H1 (cell line): ENCODE measurements at regions not wholly inside any gene's neighbourhood (a gene's known extent, or its start where the extent isn't known, plus 50 kb on each side); places are given as distances from the start of the nearest gene placed in this dataset.

ENCODE experiments used
- CTCF ChIA-PET: fragments of 300-600 bp; sonication (Branson Sonifier 250); formaldehyde crosslinking; loops from one replicate; lab custom pipeline; 2021; ENCODE audit not compliant: partially characterized antibody; lab: Charles Lee
- POLR2A ChIA-PET: fragments of 300-600 bp; sonication (Branson Sonifier 250); formaldehyde crosslinking; loops from one replicate; lab custom pipeline; 2021; ENCODE audit warnings: inconsistent platforms; ENCODE audit not compliant: partially characterized antibody; lab: Charles Lee
- DNase-seq, 2 experiments: peaks; one replicate each; pipeline versions ENCODE4 v3.0.0 to v3.0.0-alpha.2; 2010 to 2022; ENCODE audit warnings: low spot score in 2 of 2, low read depth in 1 of 2, mixed read lengths in 1 of 2
- FAIRE-seq: peaks from 2 replicates; lab custom pipeline; 2011; peaks lifted over from hg19 to GRCh38; lab: Jason Lieb, UNC
- H2AFZ ChIP-seq: 2 replicates; pipeline ENCODE4 v1.8.1; 2012; ENCODE audit warnings: low read length, inconsistent platforms
- H2AK5ac ChIP-seq: 2 replicates; pipeline ENCODE4 v1.6.1; 2013; ENCODE audit warnings: low read depth, low read length
- H2BK120ac ChIP-seq: replicated peaks from 2 replicates; pipeline ENCODE3; 2013; ENCODE audit warnings: low read depth, low read length, inconsistent platforms
- H2BK12ac ChIP-seq: 2 replicates; pipeline ENCODE4 v1.6.1; 2013; ENCODE audit warnings: low read depth, low read length
- H2BK15ac ChIP-seq: 2 replicates; pipeline ENCODE4 v1.6.1; 2013; ENCODE audit warnings: low read length
- H2BK20ac ChIP-seq: 2 replicates; pipeline ENCODE4 v1.6.1; 2013; ENCODE audit warnings: low read length
- H2BK5ac ChIP-seq: 2 replicates; pipeline ENCODE4 v1.6.1; 2013; ENCODE audit warnings: low read depth, low read length
- H3K14ac ChIP-seq: 2 replicates; pipeline ENCODE4 v1.6.1; 2013; ENCODE audit warnings: inconsistent platforms; ENCODE audit not compliant: insufficient read length
- H3K18ac ChIP-seq: 2 replicates; pipeline ENCODE4 v1.6.1; 2013; ENCODE audit warnings: low read length; ENCODE audit errors: extremely low read depth
- H3K23ac ChIP-seq: 2 replicates; pipeline ENCODE4 v1.6.1; 2013; ENCODE audit warnings: inconsistent platforms; ENCODE audit not compliant: insufficient read length
- H3K23me2 ChIP-seq: 2 replicates; pipeline ENCODE4 v1.6.1; 2013; ENCODE audit warnings: low read depth, low read length
- H3K27ac ChIP-seq: 2 replicates; pipeline ENCODE4 v1.6.1; 2011; ENCODE audit warnings: low read depth, low read length, inconsistent platforms
- H3K27me3 ChIP-seq, 4 experiments: replicated peaks in 1 of 4; 1 replicate in 1 of 4; 2 replicates in 3 of 4; pipeline versions ENCODE4 v1.6.1 to v1.8.1; 2011 to 2013; ENCODE audit warnings: low read length in 3 of 4, mild to moderate bottlenecking in 3 of 4, inconsistent platforms in 2 of 4, mixed read lengths in 2 of 4, moderate library complexity in 1 of 4; ENCODE audit not compliant: control insufficient read depth in 3 of 4, insufficient read depth in 3 of 4; ENCODE audit errors: extremely low read depth in 1 of 4
- H3K36me3 ChIP-seq, 4 experiments: 2 replicates each; pipeline versions ENCODE4 v1.6.1 to v1.8.1; 2011 to 2013; ENCODE audit warnings: mild to moderate bottlenecking in 4 of 4, low read length in 3 of 4, moderate library complexity in 2 of 4, control low read depth in 1 of 4, inconsistent platforms in 1 of 4; ENCODE audit not compliant: insufficient read depth in 4 of 4, control insufficient read depth in 2 of 4
- H3K4ac ChIP-seq: replicated peaks from 2 replicates; pipeline ENCODE3; 2013; ENCODE audit warnings: low read length, low read depth, mixed read lengths, inconsistent platforms; ENCODE audit not compliant: insufficient read length
- H3K4me1 ChIP-seq, 4 experiments: replicated peaks in 1 of 4; 1 replicate in 1 of 4; 2 replicates in 3 of 4; pipeline versions ENCODE4 v1.6.1 to v1.8.1; 2011 to 2013; ENCODE audit warnings: low read length in 3 of 4, inconsistent platforms in 2 of 4, mixed read lengths in 1 of 4; ENCODE audit not compliant: insufficient read depth in 4 of 4, control insufficient read depth in 3 of 4
- H3K4me2 ChIP-seq, 2 experiments: 2 replicates each; pipeline versions ENCODE4 v1.6.1 to v1.8.1; 2011 to 2013; ENCODE audit warnings: low read depth in 2 of 2, low read length in 2 of 2, control low read depth in 1 of 2, inconsistent platforms in 1 of 2, mild to moderate bottlenecking in 1 of 2; ENCODE audit not compliant: insufficient read depth in 1 of 2
- H3K4me3 ChIP-seq, 4 experiments: fragments of 200-600, 300-600 bp in 1 of 4; sonication (generic), shearing (Covaris generic), sonication (Bioruptor Twin) in 1 of 4; 2 replicates each; pipeline versions ENCODE4 v1.5.1 to v1.8.1; 2011 to 2016; ENCODE audit warnings: low read length in 4 of 4, low read depth in 3 of 4, control low read depth in 2 of 4, inconsistent platforms in 2 of 4, mild to moderate bottlenecking in 2 of 4, mixed read lengths in 1 of 4, moderate library complexity in 1 of 4; ENCODE audit not compliant: insufficient read depth in 2 of 4; ENCODE audit errors: extremely low read depth in 1 of 4
- H3K56ac ChIP-seq: replicated peaks from 2 replicates; pipeline ENCODE3; 2013; ENCODE audit warnings: low read depth, mild to moderate bottlenecking, mixed read lengths, low read length, inconsistent platforms; ENCODE audit not compliant: insufficient read length
- H3K79me1 ChIP-seq: 2 replicates; pipeline ENCODE4 v1.6.1; 2013; ENCODE audit warnings: low read depth, low read length, control low read depth
- H3K79me2 ChIP-seq, 2 experiments: 2 replicates each; pipeline versions ENCODE4 v1.6.1 to v1.8.1; 2012 to 2013; ENCODE audit warnings: low read length in 2 of 2, mild to moderate bottlenecking in 2 of 2, inconsistent platforms in 1 of 2; ENCODE audit not compliant: insufficient read depth in 2 of 2, control insufficient read depth in 1 of 2
- H3K9ac ChIP-seq, 4 experiments: replicated peaks in 1 of 4; 1 replicate in 1 of 4; 2 replicates in 3 of 4; pipeline versions ENCODE4 v1.6.1 to v1.8.1; 2011 to 2013; ENCODE audit warnings: low read depth in 3 of 4, low read length in 3 of 4, control low read depth in 2 of 4, mild to moderate bottlenecking in 2 of 4, moderate library complexity in 2 of 4, inconsistent platforms in 1 of 4; ENCODE audit errors: extremely low read depth in 1 of 4
- H3K9me3 ChIP-seq, 2 experiments: 2 replicates each; pipeline versions ENCODE4 v1.6.1 to v1.8.1; 2012 to 2013; ENCODE audit warnings: mild to moderate bottlenecking in 2 of 2, moderate library complexity in 2 of 2, control low read depth in 1 of 2, inconsistent platforms in 1 of 2, low read depth in 1 of 2, low read length in 1 of 2, mixed read lengths in 1 of 2; ENCODE audit not compliant: insufficient read depth in 2 of 2
- H4K20me1 ChIP-seq, 2 experiments: replicated peaks in 1 of 2; 2 replicates each; pipeline versions ENCODE3 to v1.8.1; 2011 to 2013; ENCODE audit warnings: inconsistent platforms in 2 of 2, low read length in 2 of 2, mild to moderate bottlenecking in 1 of 2; ENCODE audit not compliant: insufficient read depth in 2 of 2, control insufficient read depth in 1 of 2
- H4K5ac ChIP-seq: 2 replicates; pipeline ENCODE4 v1.6.1; 2013; ENCODE audit warnings: low read length, low read depth, mixed read lengths, inconsistent platforms; ENCODE audit not compliant: insufficient read length
- H4K8ac ChIP-seq: 2 replicates; pipeline ENCODE4 v1.8.0; 2013; ENCODE audit warnings: mild to moderate bottlenecking, moderate library complexity, low read length, inconsistent platforms; ENCODE audit not compliant: insufficient read depth; ENCODE audit errors: extremely low read depth
- H4K91ac ChIP-seq: replicated peaks from 2 replicates; pipeline ENCODE3; 2013; ENCODE audit warnings: low read length, mixed read lengths, inconsistent platforms; ENCODE audit not compliant: insufficient read length
- BACH1 ChIP-seq: IDR thresholded peaks from 2 replicates; pipeline ENCODE4 v1.6.1; 2012; ENCODE audit warnings: low read length, improper control_type of control experiment
- CEBPB ChIP-seq: IDR thresholded peaks from 2 replicates; pipeline ENCODE4 v1.6.1; 2012; ENCODE audit warnings: low read depth, low read length
- CREB1 ChIP-seq: IDR thresholded peaks from 2 replicates; pipeline ENCODE4 v1.6.1; 2012; ENCODE audit warnings: inconsistent platforms
- CTBP2 ChIP-seq: IDR thresholded peaks from 2 replicates; pipeline ENCODE4 v1.7.0; 2011; ENCODE audit warnings: borderline replicate concordance, mild to moderate bottlenecking, moderate library complexity, mixed read lengths, low read length; ENCODE audit not compliant: insufficient read depth, insufficient read length
- EGR1 ChIP-seq: IDR thresholded peaks from 2 replicates; pipeline ENCODE4 v1.6.1; 2011; ENCODE audit warnings: low read depth, low read length, borderline replicate concordance
- GABPA ChIP-seq: IDR thresholded peaks from 2 replicates; pipeline ENCODE4 v1.6.1; 2011; ENCODE audit warnings: mild to moderate bottlenecking, low read length, moderate library complexity, borderline replicate concordance; ENCODE audit not compliant: insufficient read depth
- KDM1A ChIP-seq: fragments of 200-600, 300-600 bp; sonication (generic); IDR thresholded peaks from 2 replicates; pipeline ENCODE4 v1.7.1; 2016; ENCODE audit warnings: mild to moderate bottlenecking, low read length, borderline replicate concordance
- KDM4A ChIP-seq: IDR thresholded peaks from one replicate; pipeline ENCODE4 v1.7.1; 2012; ENCODE audit warnings: low read depth, mild to moderate bottlenecking, moderate library complexity, low read length, inconsistent platforms; ENCODE audit not compliant: severe bottlenecking
- SP1 ChIP-seq: IDR thresholded peaks from 2 replicates; pipeline ENCODE4 v1.6.1; 2011; ENCODE audit warnings: low read depth, low read length
- SUZ12 ChIP-seq: fragments of 200-600 bp; sonication (generic); IDR thresholded peaks from 2 replicates; pipeline ENCODE4 v1.6.1; 2012; ENCODE audit warnings: mild to moderate bottlenecking, inconsistent platforms, low read length, moderate library complexity, mixed read lengths
- TAF7 ChIP-seq: optimal IDR thresholded peaks from 2 replicates; pipeline ENCODE3; 2011; ENCODE audit warnings: low read depth, mild to moderate bottlenecking, inconsistent platforms, low read length, moderate library complexity, borderline replicate concordance
- TCF12 ChIP-seq: IDR thresholded peaks from 2 replicates; pipeline ENCODE4 v1.6.1; 2011; ENCODE audit warnings: low read depth, mild to moderate bottlenecking, low read length
- TEAD4 ChIP-seq: IDR thresholded peaks from 2 replicates; pipeline ENCODE4 v1.6.1; 2012; ENCODE audit warnings: low read depth, low read length, inconsistent platforms, mixed read lengths
- WGBS, 2 experiments: shearing (Covaris generic) in 1 of 2; methylation state at CpG; one replicate each; pipeline versions ENCODE4 v1.1.6 to v1.1.7; 2013 to 2015; ENCODE audit warnings: low lambda C conversion rate in 2 of 2, mixed read lengths in 2 of 2, inconsistent platforms in 1 of 2, low coverage in 1 of 2, missing lambda C conversion rate in 1 of 2; ENCODE audit not compliant: insufficient replicate concordance in 2 of 2, insufficient coverage in 1 of 2, insufficient read length in 1 of 2; ENCODE audit errors: extremely low coverage in 1 of 2, missing lambda C conversion rate in 1 of 2; 5-methylcytosine and 5-hydroxymethylcytosine counted together
- TF ChIP-seq, protein P1 (sequence below), 3 experiments: IDR thresholded peaks; 1 replicate in 2 of 3; 2 replicates in 1 of 3; pipeline versions ENCODE4 v1.5.1 to v1.6.1; 2011; ENCODE audit warnings: low read length in 3 of 3, mild to moderate bottlenecking in 3 of 3, inconsistent platforms in 2 of 3, low read depth in 1 of 3, moderate library complexity in 1 of 3; ENCODE audit not compliant: insufficient read depth in 1 of 3; ENCODE audit errors: control extremely low read depth in 1 of 3

DNA sequence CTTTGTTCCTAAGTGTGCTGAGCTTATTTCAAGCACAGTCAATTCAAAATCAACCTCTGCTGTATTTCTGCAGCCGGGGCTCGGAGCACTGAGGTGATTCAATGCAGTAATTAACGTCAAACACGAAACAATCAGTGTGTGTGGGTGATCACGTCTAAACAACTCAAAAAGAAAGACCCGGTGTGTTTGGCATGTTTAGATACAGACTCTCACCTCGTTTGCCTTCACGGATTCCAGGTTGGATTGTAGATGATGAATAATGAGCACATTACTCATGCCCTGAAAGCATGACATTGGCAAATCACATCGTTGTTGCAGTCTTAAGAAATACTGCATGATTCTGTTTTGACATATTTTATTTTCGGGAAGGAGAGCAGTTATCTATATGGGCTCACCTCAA, 231.0 kb downstream of the QKI start:
- H3K18ac ChIP-seq = no peak overlapping the region
- H2BK15ac ChIP-seq = no peak overlapping the region
- H3K27me3 ChIP-seq = no peaks in the 10 kb centered on the region
- H3K4me3 ChIP-seq = no peak overlapping the region
- ChIA-PET POLR2A (no interaction called here), CTCF (no interaction called here)
- H3K23ac ChIP-seq = no peak overlapping the region
- H2BK120ac ChIP-seq = no peak overlapping the region
- H3K4me1 ChIP-seq = no peaks in the 10 kb centered on the region
- no peak overlapping the region for H3K9ac ChIP-seq
- no peak overlapping the region for H4K91ac ChIP-seq
- H3K79me2 ChIP-seq = no peaks in the 10 kb centered on the region
- H2BK12ac ChIP-seq = no peak overlapping the region
- no peak for DNase-seq
- no peaks in the 10 kb centered on the region; a peak in 1 of 4 replicates for H3K9me3 ChIP-seq
- no peak for FAIRE-seq
- no peaks in the 10 kb centered on the region for H3K79me1 ChIP-seq
- H3K4me2 ChIP-seq = no peak overlapping the region
- no peak overlapping the region for H3K27ac ChIP-seq
- no peak overlapping the region for H4K5ac ChIP-seq
- no peak overlapping the region for H4K8ac ChIP-seq
- H3K56ac ChIP-seq = no peak overlapping the region
- no peak overlapping the region for H3K4ac ChIP-seq
- no peak overlapping the region for H2BK20ac ChIP-seq
- no peak overlapping the region for H2BK5ac ChIP-seq
- H3K14ac ChIP-seq = no peak overlapping the region
- no peaks in the 10 kb centered on the region for H3K23me2 ChIP-seq
- no peak overlapping the region for H2AFZ ChIP-seq
- H2AK5ac ChIP-seq = no peak overlapping the region
- 85% methylated on average over 10 of the region's 10 CpGs; no CpG with 5 or more reads in 1 of the 2 experiments for WGBS, 2 experiments
- H4K20me1 ChIP-seq = no peaks in the 10 kb centered on the region
- no peaks in the 10 kb centered on the region for H3K36me3 ChIP-seq
- TF ChIP-seq KDM1A (no peak), EGR1 (no peak), TEAD4 (no peak), CTBP2 (no peak), TAF7 (no peak), BACH1 (no peak), SUZ12 (no peak), GABPA (no peak), KDM4A (no peak), CEBPB (no peak), CREB1 (no peak), TCF12 (no peak), SP1 (no peak)
- TF ChIP-seq, protein P1, sequence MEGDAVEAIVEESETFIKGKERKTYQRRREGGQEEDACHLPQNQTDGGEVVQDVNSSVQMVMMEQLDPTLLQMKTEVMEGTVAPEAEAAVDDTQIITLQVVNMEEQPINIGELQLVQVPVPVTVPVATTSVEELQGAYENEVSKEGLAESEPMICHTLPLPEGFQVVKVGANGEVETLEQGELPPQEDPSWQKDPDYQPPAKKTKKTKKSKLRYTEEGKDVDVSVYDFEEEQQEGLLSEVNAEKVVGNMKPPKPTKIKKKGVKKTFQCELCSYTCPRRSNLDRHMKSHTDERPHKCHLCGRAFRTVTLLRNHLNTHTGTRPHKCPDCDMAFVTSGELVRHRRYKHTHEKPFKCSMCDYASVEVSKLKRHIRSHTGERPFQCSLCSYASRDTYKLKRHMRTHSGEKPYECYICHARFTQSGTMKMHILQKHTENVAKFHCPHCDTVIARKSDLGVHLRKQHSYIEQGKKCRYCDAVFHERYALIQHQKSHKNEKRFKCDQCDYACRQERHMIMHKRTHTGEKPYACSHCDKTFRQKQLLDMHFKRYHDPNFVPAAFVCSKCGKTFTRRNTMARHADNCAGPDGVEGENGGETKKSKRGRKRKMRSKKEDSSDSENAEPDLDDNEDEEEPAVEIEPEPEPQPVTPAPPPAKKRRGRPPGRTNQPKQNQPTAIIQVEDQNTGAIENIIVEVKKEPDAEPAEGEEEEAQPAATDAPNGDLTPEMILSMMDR (IDR thresholded peaks at IDR 0.05; ENCODE audit: control extremely low read depth in 1 of 3, insufficient read depth in 1 of 3, low read depth in 1 of 3, low read length in 3 of 3) = no peak
